ENCODE measurements at regions not wholly inside any gene's neighbourhood (a gene's known extent, or its start where the extent isn't known, plus 50 kb on each side); places are given as distances from the start of the nearest gene placed in this dataset.

DNA sequence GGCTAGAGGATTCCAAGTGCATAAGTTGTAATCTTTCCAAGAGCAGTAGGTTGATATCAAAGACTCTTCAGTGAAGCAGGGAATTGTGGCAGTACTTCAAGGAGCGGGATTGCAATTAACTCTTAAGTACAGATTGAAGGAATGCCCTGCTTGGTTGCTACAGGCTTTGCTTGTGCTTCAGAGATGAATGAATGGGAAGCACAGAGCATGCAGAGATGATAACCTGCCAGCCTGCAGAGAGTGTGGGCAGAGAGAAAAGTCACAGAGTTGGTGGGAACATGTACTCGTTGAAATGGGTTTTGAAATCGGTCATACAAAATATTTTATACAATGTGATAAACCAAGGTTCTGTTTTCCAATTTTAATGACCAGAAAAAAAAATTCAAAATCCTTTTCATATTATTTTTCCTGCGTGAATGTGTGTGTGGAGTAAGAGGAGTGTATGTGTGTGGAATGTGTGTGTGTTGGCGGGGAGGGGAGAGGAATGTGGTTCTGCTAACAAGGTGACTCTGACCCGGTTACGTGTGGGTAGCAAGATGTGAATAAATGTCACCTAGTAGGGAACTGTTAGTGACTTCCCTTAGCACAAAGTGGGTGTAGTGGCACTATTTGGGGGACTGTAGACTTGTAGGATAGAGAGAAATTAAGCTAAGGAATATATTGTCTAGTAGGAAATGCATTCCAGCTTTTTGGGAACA is 697.8 kb downstream of the GATA3 start:
- Histone ChIP-seq H3K9me2 (ENCODE audit: insufficient read depth) (no peaks in the 10 kb centered on the region), H3K4me3 (no peak overlapping the region), H3K4me1 (replicated peaks; ENCODE audit: insufficient read depth) (no peaks in the 10 kb centered on the region), H3K4me2 (no peak overlapping the region), H3F3A (ENCODE audit: insufficient read depth, low read depth) (no peaks in the 10 kb centered on the region), H3K27ac (no peak overlapping the region), H3K27me3 (ENCODE audit: insufficient read depth, low read depth) (no peaks in the 10 kb centered on the region), H3K9me3 (ENCODE audit: insufficient read depth, low read depth) (peaks cover 5% of the 10 kb centered on the region; the same call in 1 of the 2 replicates), H3K36me3 (ENCODE audit: low read depth) (no peaks in the 10 kb centered on the region), H3K79me2 (ENCODE audit: low read depth) (no peaks in the 10 kb centered on the region), H2AFZ (no peak overlapping the region), H4K20me1 (ENCODE audit: insufficient read depth) (no peaks in the 10 kb centered on the region)
- BruUV-seq (replicated peaks) = no TSS peak
- TF ChIP-seq, protein P1, sequence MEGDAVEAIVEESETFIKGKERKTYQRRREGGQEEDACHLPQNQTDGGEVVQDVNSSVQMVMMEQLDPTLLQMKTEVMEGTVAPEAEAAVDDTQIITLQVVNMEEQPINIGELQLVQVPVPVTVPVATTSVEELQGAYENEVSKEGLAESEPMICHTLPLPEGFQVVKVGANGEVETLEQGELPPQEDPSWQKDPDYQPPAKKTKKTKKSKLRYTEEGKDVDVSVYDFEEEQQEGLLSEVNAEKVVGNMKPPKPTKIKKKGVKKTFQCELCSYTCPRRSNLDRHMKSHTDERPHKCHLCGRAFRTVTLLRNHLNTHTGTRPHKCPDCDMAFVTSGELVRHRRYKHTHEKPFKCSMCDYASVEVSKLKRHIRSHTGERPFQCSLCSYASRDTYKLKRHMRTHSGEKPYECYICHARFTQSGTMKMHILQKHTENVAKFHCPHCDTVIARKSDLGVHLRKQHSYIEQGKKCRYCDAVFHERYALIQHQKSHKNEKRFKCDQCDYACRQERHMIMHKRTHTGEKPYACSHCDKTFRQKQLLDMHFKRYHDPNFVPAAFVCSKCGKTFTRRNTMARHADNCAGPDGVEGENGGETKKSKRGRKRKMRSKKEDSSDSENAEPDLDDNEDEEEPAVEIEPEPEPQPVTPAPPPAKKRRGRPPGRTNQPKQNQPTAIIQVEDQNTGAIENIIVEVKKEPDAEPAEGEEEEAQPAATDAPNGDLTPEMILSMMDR (conservative IDR thresholded peaks at IDR 0.05) = no peak
- TF ChIP-seq EZH2 (IDR thresholded peaks at IDR 0.05; ENCODE audit: low read depth) = no peak
- intact Hi-C loops (cut with micrococcal nuclease; ENCODE audit: unreplicated experiment) = no loop called here
- no peak for DNase-seq
- CTCF ChIA-PET = no interaction called here
- POLR2A ChIA-PET (ENCODE audit: unreplicated experiment) = no interaction called here

DNA sequence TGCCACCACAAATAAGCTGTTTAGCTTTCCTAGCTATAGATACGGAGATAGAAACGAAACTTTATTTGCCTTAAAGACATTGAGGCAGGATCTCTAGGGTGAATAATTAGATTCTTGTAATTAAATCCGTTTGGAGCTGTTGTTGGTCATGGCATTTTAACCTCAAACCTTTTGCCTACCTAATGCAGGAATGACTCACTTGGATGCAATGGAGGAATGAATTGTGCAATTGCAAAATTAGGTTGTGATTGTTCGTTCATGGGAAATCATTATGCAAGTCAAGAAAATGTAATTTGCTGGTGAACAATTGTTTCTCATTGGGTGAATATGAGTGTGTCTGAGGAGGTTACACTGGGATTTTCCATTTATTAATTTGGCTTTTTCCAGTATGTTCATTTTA is 703.5 kb downstream of the GATA3 start:
- Histone ChIP-seq H3K27me3 (ENCODE audit: insufficient read depth, low read depth) (no peaks in the 10 kb centered on the region), H2AFZ (no peak overlapping the region; the same call in 1 of the 2 replicates), H3K27ac (peak overlapping the region; percentile 68), H3K4me3 (peak overlapping the region; percentile 29; the same call in 1 of the 2 replicates), H3K9me3 (ENCODE audit: insufficient read depth, low read depth) (peaks cover 5% of the 10 kb centered on the region; the same call in 1 of the 2 replicates), H3K36me3 (ENCODE audit: low read depth) (no peaks in the 10 kb centered on the region), H3K79me2 (ENCODE audit: low read depth) (no peaks in the 10 kb centered on the region), H4K20me1 (ENCODE audit: insufficient read depth) (no peaks in the 10 kb centered on the region), H3K9me2 (ENCODE audit: insufficient read depth) (no peaks in the 10 kb centered on the region), H3F3A (ENCODE audit: insufficient read depth, low read depth) (peaks cover 10% of the 10 kb centered on the region; the same call in 1 of the 2 replicates), H3K4me1 (replicated peaks; ENCODE audit: insufficient read depth) (peaks cover 11% of the 10 kb centered on the region), H3K4me2 (peak overlapping the region; percentile 44)
- DNase-seq = peak in 1 of 2 experiments; percentile 60
- intact Hi-C loops (cut with micrococcal nuclease; ENCODE audit: unreplicated experiment) = no loop called here
- TF ChIP-seq, protein P1 (conservative IDR thresholded peaks at IDR 0.05) = no peak
- TF ChIP-seq EZH2 (IDR thresholded peaks at IDR 0.05; ENCODE audit: low read depth) = no peak
- BruUV-seq (replicated peaks) = no TSS peak
- POLR2A ChIA-PET (ENCODE audit: unreplicated experiment) = interaction anchor here (0.6 kb wide), 3 partner anchors 14 to 163 kb away, joined by 3 to 4 read pairs (median 4); no protein-coding TSS in a partner anchor
- CTCF ChIA-PET = no interaction called here

DNA sequence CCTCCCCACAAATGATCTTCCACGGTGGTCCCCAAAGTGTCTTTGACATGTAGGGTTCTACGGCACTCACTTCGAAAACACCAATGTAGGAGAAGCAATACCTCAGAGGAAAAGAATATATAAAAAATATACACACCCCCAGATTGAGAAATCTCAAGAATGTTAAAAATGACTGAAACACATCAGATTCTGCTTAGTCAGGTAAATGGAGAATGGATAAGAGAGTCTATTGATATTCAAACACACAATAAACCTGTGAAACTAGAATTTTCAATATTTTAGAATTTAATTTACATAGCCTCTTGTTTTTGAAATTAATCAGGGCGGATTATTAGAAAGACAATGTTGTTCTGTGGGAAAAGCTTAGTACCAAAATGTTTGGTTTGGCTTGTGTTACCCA is 712.4 kb downstream of the GATA3 start:
- no TSS peak for BruUV-seq (replicated peaks)

More for the DNA sequence above, 712.4 kb downstream of the GATA3 start:
- H3K9me2 ChIP-seq (ENCODE audit: insufficient read depth) = no peaks in the 10 kb centered on the region
- H2AFZ ChIP-seq = no peak overlapping the region
- H3K27ac ChIP-seq = no peak overlapping the region
- intact Hi-C loops (cut with micrococcal nuclease; ENCODE audit: unreplicated experiment) = no loop called here
- no peaks in the 10 kb centered on the region for H3K9me3 ChIP-seq (ENCODE audit: insufficient read depth, low read depth)
- H3F3A ChIP-seq (ENCODE audit: insufficient read depth, low read depth) = no peaks in the 10 kb centered on the region
- H3K36me3 ChIP-seq (ENCODE audit: low read depth) = no peaks in the 10 kb centered on the region
- TF ChIP-seq, protein P1 (conservative IDR thresholded peaks at IDR 0.05) = no peak
- TF ChIP-seq EZH2 (IDR thresholded peaks at IDR 0.05; ENCODE audit: low read depth) = no peak
- H4K20me1 ChIP-seq (ENCODE audit: insufficient read depth) = no peaks in the 10 kb centered on the region
- no peak for DNase-seq
- POLR2A ChIA-PET (ENCODE audit: unreplicated experiment) = no interaction called here
- H3K4me1 ChIP-seq (replicated peaks; ENCODE audit: insufficient read depth) = no peaks in the 10 kb centered on the region
- CTCF ChIA-PET = no interaction called here
- H3K79me2 ChIP-seq (ENCODE audit: low read depth) = no peaks in the 10 kb centered on the region
- no peak overlapping the region for H3K4me2 ChIP-seq
- no peaks in the 10 kb centered on the region for H3K27me3 ChIP-seq (ENCODE audit: insufficient read depth, low read depth)
- no peak overlapping the region for H3K4me3 ChIP-seq
